ENCODE measurements at regions not wholly inside any gene's neighbourhood (a gene's known extent, or its start where the extent isn't known, plus 50 kb on each side); places are given as distances from the start of the nearest gene placed in this dataset.

DNA sequence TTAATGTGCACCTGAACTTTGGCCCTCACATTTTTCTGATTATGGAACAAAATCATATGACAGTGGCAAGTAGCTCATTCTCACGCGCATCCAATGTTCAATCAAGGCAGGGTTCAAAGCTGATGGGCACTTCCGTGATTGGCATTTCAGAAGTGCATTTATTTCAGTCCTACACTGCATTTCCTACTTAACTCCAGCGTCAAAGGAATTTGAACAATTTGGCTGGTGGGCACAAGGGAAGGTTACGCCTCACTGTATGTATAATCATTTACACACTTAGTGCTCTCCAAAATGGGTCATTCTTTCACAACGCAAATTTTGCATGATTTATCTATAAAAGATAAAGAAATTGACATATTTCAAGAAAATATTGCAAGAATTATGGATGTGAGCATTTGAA is 167.9 kb upstream of the VLDLR start:
- H3K27me3 ChIP-seq (ENCODE audit: insufficient read depth), result no peaks in the 10 kb centered on the region
- Mint-ChIP-seq H3K9me3 (no peaks in the 10 kb centered on the region), H3K36me3 (ENCODE audit: low read depth) (peaks cover under 1% of the 10 kb centered on the region; the same call in 1 of the 3 replicates), H3K27ac (no peak overlapping the region), H3K27me3 (ENCODE audit: insufficient read depth, low read depth, poor library complexity) (no peaks in the 10 kb centered on the region), H3K4me3 (no peak overlapping the region), H3K4me1 (peaks cover 9% of the 10 kb centered on the region)
- TF ChIP-seq, protein P1, sequence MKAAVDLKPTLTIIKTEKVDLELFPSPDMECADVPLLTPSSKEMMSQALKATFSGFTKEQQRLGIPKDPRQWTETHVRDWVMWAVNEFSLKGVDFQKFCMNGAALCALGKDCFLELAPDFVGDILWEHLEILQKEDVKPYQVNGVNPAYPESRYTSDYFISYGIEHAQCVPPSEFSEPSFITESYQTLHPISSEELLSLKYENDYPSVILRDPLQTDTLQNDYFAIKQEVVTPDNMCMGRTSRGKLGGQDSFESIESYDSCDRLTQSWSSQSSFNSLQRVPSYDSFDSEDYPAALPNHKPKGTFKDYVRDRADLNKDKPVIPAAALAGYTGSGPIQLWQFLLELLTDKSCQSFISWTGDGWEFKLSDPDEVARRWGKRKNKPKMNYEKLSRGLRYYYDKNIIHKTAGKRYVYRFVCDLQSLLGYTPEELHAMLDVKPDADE (IDR thresholded peaks at IDR 0.05), result no peak
- TF ChIP-seq ZNF114 (CRISPR knock-in tag; IDR thresholded peaks at IDR 0.05) (no peak), ZNF331 (CRISPR knock-in tag; IDR thresholded peaks at IDR 0.05; ENCODE audit: low read depth) (no peak)
- H3F3A ChIP-seq (replicated peaks; ENCODE audit: low read depth), result no peaks in the 10 kb centered on the region
- H2AFZ ChIP-seq, result no peak overlapping the region
- no peak overlapping the region for H3K4me3 ChIP-seq
- 0 out of 2 replicates have a peak, but pooled peaks cover 10% of the 10 kb centered on the region for H3K4me1 ChIP-seq (ENCODE audit: insufficient read depth)
- H3K9me2 ChIP-seq (ENCODE audit: insufficient read depth), result no peaks in the 10 kb centered on the region
- no peak overlapping the region for H3K27ac ChIP-seq (ENCODE audit: low read depth)
- H3K79me2 ChIP-seq (replicated peaks; ENCODE audit: insufficient read depth), result no peaks in the 10 kb centered on the region
- ATAC-seq, result no peak
- DNase-seq (ENCODE audit: low spot score), result peak; percentile 4
- H3K36me3 ChIP-seq (ENCODE audit: insufficient read depth), result no peaks in the 10 kb centered on the region
- no peaks in the 10 kb centered on the region for H4K20me1 ChIP-seq (replicated peaks; ENCODE audit: insufficient read depth)
- no peak overlapping the region for H3K4me2 ChIP-seq

DNA sequence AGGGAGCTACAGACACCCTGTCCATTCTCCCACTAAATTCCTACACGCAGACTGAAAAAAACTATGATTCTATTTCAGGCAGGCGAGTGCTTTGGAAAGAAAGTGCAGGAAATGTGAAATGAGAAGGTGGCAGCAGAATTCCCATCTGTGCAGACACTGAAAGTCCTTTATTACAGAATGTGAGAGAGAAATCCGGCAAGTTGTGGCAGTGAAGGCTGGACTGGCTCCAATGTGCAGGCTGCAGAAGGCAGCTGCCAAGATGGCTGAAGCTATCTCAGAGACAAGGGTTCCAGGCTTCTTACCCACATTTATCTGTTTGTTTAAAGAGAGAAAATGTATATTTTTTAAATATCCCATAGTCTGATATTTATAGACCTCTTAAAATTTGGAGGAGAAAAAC is 161.8 kb upstream of the VLDLR start:
- DNase-seq (ENCODE audit: low spot score), result no peak
- Mint-ChIP-seq H3K4me3 (no peak overlapping the region), H3K4me1 (no peaks in the 10 kb centered on the region), H3K9me3 (peaks cover 10% of the 10 kb centered on the region; the same call in 2 of the 3 replicates), H3K27ac (no peak overlapping the region), H3K36me3 (ENCODE audit: low read depth) (peaks cover 14% of the 10 kb centered on the region), H3K27me3 (ENCODE audit: insufficient read depth, low read depth, poor library complexity) (no peaks in the 10 kb centered on the region)
- Histone ChIP-seq H3K4me1 (ENCODE audit: insufficient read depth) (no peaks in the 10 kb centered on the region), H2AFZ (no peak overlapping the region), H3K4me3 (no peak overlapping the region), H3K27me3 (ENCODE audit: insufficient read depth) (no peaks in the 10 kb centered on the region), H4K20me1 (replicated peaks; ENCODE audit: insufficient read depth) (no peaks in the 10 kb centered on the region), H3K36me3 (ENCODE audit: insufficient read depth) (peaks cover 1% of the 10 kb centered on the region; the same call in 1 of the 2 replicates), H3K79me2 (replicated peaks; ENCODE audit: insufficient read depth) (no peaks in the 10 kb centered on the region), H3K4me2 (no peak overlapping the region), H3K27ac (ENCODE audit: low read depth) (no peak overlapping the region), H3F3A (replicated peaks; ENCODE audit: low read depth) (no peaks in the 10 kb centered on the region), H3K9me2 (ENCODE audit: insufficient read depth) (0 out of 2 replicates have a peak, but pooled peaks cover 6% of the 10 kb centered on the region)
- ATAC-seq, result no peak
- no peak for TF ChIP-seq NANOG (IDR thresholded peaks at IDR 0.05; ENCODE audit: borderline replicate concordance)
- no peak for TF ChIP-seq ZNF114 (CRISPR knock-in tag; IDR thresholded peaks at IDR 0.05)
- TF ChIP-seq, protein P1 (IDR thresholded peaks at IDR 0.05), result no peak
- no peak for TF ChIP-seq ZNF331 (CRISPR knock-in tag; IDR thresholded peaks at IDR 0.05; ENCODE audit: low read depth)
- TF ChIP-seq POLR2AphosphoS5 (IDR thresholded peaks at IDR 0.05; ENCODE audit: low read depth), result no peak
- TF ChIP-seq STAT1 (IDR thresholded peaks at IDR 0.05; ENCODE audit: unreplicated experiment), result no peak

- H3K4me1 Mint-ChIP-seq, result 0 out of 3 replicates have a peak, but pooled peaks cover 3% of the 10 kb centered on the region
- Histone ChIP-seq H3K4me2 (no peak overlapping the region), H3K9me2 (ENCODE audit: insufficient read depth) (0 out of 2 replicates have a peak, but pooled peaks cover 6% of the 10 kb centered on the region), H3K4me3 (no peak overlapping the region), H3K27ac (ENCODE audit: low read depth) (no peak overlapping the region), H3K36me3 (ENCODE audit: insufficient read depth) (peaks cover 7% of the 10 kb centered on the region; the same call in 1 of the 2 replicates), H3K79me2 (replicated peaks; ENCODE audit: insufficient read depth) (no peaks in the 10 kb centered on the region), H4K20me1 (replicated peaks; ENCODE audit: insufficient read depth) (no peaks in the 10 kb centered on the region), H3F3A (replicated peaks; ENCODE audit: low read depth) (no peaks in the 10 kb centered on the region), H3K4me1 (ENCODE audit: insufficient read depth) (no peaks in the 10 kb centered on the region; the same call in 1 of the 2 replicates), H3K27me3 (ENCODE audit: insufficient read depth) (no peaks in the 10 kb centered on the region), H2AFZ (no peak overlapping the region)
- no peak overlapping the region for H3K27ac Mint-ChIP-seq
- peaks cover 20% of the 10 kb centered on the region; the same call in 2 of the 3 replicates for H3K9me3 Mint-ChIP-seq
- no peak for ATAC-seq
- H3K36me3 Mint-ChIP-seq (ENCODE audit: low read depth), result peaks cover 25% of the 10 kb centered on the region
- DNase-seq (ENCODE audit: low spot score), result no peak
- no peak overlapping the region for H3K4me3 Mint-ChIP-seq
- H3K27me3 Mint-ChIP-seq (ENCODE audit: insufficient read depth, low read depth, poor library complexity), result no peaks in the 10 kb centered on the region
- TF ChIP-seq ZNF114 (CRISPR knock-in tag; IDR thresholded peaks at IDR 0.05) (no peak), POLR2AphosphoS5 (IDR thresholded peaks at IDR 0.05; ENCODE audit: low read depth) (no peak), CREB1 (CRISPR knock-in tag; IDR thresholded peaks at IDR 0.05; ENCODE audit: low read depth) (no peak), JUNB (IDR thresholded peaks at IDR 0.05; ENCODE audit: unreplicated experiment) (no peak), STAT1 (IDR thresholded peaks at IDR 0.05; ENCODE audit: unreplicated experiment) (no peak), EZH2phosphoT487 (IDR thresholded peaks at IDR 0.05; ENCODE audit: unreplicated experiment) (no peak), EZH2 (IDR thresholded peaks at IDR 0.05; ENCODE audit: low read depth, unreplicated experiment) (no peak), NANOG (IDR thresholded peaks at IDR 0.05; ENCODE audit: borderline replicate concordance) (no peak), CTCF (conservative IDR thresholded peaks at IDR 0.05; ENCODE audit: low read depth in 2 of 2) (no peak)
- TF ChIP-seq, protein P2, sequence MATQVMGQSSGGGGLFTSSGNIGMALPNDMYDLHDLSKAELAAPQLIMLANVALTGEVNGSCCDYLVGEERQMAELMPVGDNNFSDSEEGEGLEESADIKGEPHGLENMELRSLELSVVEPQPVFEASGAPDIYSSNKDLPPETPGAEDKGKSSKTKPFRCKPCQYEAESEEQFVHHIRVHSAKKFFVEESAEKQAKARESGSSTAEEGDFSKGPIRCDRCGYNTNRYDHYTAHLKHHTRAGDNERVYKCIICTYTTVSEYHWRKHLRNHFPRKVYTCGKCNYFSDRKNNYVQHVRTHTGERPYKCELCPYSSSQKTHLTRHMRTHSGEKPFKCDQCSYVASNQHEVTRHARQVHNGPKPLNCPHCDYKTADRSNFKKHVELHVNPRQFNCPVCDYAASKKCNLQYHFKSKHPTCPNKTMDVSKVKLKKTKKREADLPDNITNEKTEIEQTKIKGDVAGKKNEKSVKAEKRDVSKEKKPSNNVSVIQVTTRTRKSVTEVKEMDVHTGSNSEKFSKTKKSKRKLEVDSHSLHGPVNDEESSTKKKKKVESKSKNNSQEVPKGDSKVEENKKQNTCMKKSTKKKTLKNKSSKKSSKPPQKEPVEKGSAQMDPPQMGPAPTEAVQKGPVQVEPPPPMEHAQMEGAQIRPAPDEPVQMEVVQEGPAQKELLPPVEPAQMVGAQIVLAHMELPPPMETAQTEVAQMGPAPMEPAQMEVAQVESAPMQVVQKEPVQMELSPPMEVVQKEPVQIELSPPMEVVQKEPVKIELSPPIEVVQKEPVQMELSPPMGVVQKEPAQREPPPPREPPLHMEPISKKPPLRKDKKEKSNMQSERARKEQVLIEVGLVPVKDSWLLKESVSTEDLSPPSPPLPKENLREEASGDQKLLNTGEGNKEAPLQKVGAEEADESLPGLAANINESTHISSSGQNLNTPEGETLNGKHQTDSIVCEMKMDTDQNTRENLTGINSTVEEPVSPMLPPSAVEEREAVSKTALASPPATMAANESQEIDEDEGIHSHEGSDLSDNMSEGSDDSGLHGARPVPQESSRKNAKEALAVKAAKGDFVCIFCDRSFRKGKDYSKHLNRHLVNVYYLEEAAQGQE (IDR thresholded peaks at IDR 0.05; ENCODE audit: unreplicated experiment), result no peak
Observed at GRCh38 chr9:2461892-2462291, 159.7 kb upstream of the VLDLR start.
